SK-N-SH (cell line): ENCODE measurements at regions not wholly inside any gene's neighbourhood (a gene's known extent, or its start where the extent isn't known, plus 50 kb on each side); places are given as distances from the start of the nearest gene placed in this dataset.

Experiments used
- EZH2phosphoT487 ChIP-seq: fragments of 200-600 bp; sonication (generic); IDR thresholded peaks from 2 replicates; pipeline ENCODE4 v1.6.1; 2017; ENCODE audit warnings: low read depth, mixed run types, mild to moderate bottlenecking, antibody characterized with exemption, moderate library complexity, borderline replicate concordance
- MXI1 ChIP-seq: IDR thresholded peaks from 2 replicates; pipeline ENCODE4 v1.6.1; 2012; ENCODE audit warnings: mild to moderate bottlenecking, low read depth, low read length, improper control_type of control experiment
- POLR2AphosphoS5 ChIP-seq: IDR thresholded peaks from 2 replicates; pipeline ENCODE4 v1.6.1; 2012; ENCODE audit warnings: low read depth, low read length
- SIN3A ChIP-seq: IDR thresholded peaks from 2 replicates; pipeline ENCODE4 v1.6.1; 2012; ENCODE audit warnings: low read depth, mild to moderate bottlenecking, low read length, moderate library complexity, borderline replicate concordance
- TAF1 ChIP-seq: IDR thresholded peaks from 2 replicates; pipeline ENCODE4 v1.6.1; 2012; ENCODE audit warnings: low read depth, mild to moderate bottlenecking, low read length, moderate library complexity, borderline replicate concordance
- TF ChIP-seq, protein P1 (sequence below): fragments of 200-600 bp; sonication (generic); IDR thresholded peaks from 2 replicates; pipeline ENCODE4 v1.6.1; 2017; ENCODE audit warnings: antibody characterized with exemption, mild to moderate bottlenecking, moderate library complexity
- TF ChIP-seq, protein P2 (sequence below): IDR thresholded peaks from 2 replicates; pipeline ENCODE4 v1.6.1; 2012; ENCODE audit warnings: mild to moderate bottlenecking, low read depth, low read length, moderate library complexity
- TF ChIP-seq, protein P3 (sequence below): fragments of 150-350 bp; IDR thresholded peaks from 2 replicates; pipeline ENCODE4 v1.6.1; 2017; ENCODE audit warnings: antibody characterized with exemption, low read length, low read depth, borderline replicate concordance
- TF ChIP-seq, protein P4 (sequence below): IDR thresholded peaks from 2 replicates; pipeline ENCODE4 v1.4.0; 2012; ENCODE audit warnings: low read depth, borderline replicate concordance

DNA sequence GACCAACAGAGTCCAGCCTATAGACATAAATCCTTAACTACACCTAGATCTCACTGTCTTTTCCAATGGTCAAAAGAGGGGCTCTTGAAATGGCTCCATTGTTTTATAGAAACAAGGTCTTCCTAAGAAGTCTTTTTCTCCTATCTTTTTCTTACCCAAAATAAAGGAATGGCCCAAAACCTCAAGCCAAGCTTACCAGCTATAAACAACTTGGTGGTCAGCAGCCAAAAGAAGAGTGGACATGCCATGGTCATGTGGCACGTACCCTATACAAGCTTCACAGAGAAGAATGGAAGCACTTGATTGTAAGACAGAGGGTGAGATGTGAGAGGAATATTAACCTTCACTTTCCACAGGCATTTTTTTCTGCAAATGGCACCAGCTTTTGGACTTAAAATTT is 82.1 kb upstream of the GNAO1 start:
- TF ChIP-seq, protein P1, sequence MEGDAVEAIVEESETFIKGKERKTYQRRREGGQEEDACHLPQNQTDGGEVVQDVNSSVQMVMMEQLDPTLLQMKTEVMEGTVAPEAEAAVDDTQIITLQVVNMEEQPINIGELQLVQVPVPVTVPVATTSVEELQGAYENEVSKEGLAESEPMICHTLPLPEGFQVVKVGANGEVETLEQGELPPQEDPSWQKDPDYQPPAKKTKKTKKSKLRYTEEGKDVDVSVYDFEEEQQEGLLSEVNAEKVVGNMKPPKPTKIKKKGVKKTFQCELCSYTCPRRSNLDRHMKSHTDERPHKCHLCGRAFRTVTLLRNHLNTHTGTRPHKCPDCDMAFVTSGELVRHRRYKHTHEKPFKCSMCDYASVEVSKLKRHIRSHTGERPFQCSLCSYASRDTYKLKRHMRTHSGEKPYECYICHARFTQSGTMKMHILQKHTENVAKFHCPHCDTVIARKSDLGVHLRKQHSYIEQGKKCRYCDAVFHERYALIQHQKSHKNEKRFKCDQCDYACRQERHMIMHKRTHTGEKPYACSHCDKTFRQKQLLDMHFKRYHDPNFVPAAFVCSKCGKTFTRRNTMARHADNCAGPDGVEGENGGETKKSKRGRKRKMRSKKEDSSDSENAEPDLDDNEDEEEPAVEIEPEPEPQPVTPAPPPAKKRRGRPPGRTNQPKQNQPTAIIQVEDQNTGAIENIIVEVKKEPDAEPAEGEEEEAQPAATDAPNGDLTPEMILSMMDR: no peak
- TF ChIP-seq POLR2AphosphoS5 (no peak), EZH2phosphoT487 (no peak), SIN3A (no peak), MXI1 (no peak), TAF1 (no peak)
- TF ChIP-seq, protein P2, sequence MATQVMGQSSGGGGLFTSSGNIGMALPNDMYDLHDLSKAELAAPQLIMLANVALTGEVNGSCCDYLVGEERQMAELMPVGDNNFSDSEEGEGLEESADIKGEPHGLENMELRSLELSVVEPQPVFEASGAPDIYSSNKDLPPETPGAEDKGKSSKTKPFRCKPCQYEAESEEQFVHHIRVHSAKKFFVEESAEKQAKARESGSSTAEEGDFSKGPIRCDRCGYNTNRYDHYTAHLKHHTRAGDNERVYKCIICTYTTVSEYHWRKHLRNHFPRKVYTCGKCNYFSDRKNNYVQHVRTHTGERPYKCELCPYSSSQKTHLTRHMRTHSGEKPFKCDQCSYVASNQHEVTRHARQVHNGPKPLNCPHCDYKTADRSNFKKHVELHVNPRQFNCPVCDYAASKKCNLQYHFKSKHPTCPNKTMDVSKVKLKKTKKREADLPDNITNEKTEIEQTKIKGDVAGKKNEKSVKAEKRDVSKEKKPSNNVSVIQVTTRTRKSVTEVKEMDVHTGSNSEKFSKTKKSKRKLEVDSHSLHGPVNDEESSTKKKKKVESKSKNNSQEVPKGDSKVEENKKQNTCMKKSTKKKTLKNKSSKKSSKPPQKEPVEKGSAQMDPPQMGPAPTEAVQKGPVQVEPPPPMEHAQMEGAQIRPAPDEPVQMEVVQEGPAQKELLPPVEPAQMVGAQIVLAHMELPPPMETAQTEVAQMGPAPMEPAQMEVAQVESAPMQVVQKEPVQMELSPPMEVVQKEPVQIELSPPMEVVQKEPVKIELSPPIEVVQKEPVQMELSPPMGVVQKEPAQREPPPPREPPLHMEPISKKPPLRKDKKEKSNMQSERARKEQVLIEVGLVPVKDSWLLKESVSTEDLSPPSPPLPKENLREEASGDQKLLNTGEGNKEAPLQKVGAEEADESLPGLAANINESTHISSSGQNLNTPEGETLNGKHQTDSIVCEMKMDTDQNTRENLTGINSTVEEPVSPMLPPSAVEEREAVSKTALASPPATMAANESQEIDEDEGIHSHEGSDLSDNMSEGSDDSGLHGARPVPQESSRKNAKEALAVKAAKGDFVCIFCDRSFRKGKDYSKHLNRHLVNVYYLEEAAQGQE: no peak
- TF ChIP-seq, protein P3, sequence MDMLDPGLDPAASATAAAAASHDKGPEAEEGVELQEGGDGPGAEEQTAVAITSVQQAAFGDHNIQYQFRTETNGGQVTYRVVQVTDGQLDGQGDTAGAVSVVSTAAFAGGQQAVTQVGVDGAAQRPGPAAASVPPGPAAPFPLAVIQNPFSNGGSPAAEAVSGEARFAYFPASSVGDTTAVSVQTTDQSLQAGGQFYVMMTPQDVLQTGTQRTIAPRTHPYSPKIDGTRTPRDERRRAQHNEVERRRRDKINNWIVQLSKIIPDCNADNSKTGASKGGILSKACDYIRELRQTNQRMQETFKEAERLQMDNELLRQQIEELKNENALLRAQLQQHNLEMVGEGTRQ: no peak
- TF ChIP-seq, protein P4, sequence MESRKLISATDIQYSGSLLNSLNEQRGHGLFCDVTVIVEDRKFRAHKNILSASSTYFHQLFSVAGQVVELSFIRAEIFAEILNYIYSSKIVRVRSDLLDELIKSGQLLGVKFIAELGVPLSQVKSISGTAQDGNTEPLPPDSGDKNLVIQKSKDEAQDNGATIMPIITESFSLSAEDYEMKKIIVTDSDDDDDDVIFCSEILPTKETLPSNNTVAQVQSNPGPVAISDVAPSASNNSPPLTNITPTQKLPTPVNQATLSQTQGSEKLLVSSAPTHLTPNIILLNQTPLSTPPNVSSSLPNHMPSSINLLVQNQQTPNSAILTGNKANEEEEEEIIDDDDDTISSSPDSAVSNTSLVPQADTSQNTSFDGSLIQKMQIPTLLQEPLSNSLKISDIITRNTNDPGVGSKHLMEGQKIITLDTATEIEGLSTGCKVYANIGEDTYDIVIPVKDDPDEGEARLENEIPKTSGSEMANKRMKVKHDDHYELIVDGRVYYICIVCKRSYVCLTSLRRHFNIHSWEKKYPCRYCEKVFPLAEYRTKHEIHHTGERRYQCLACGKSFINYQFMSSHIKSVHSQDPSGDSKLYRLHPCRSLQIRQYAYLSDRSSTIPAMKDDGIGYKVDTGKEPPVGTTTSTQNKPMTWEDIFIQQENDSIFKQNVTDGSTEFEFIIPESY: no peak
